NCI-H1930 (cell line): ENCODE measurements at regions not wholly inside any gene's neighbourhood (a gene's known extent, or its start where the extent isn't known, plus 50 kb on each side); places are given as distances from the start of the nearest gene placed in this dataset.

Experiments used
- DNase-seq, 2 experiments: peaks; one replicate each; lab custom pipeline; 2025; lab: John Stamatoyannopoulos, UW

- DNase-seq = no peak
These were observed 65.3 kb upstream of the MDFIC start for GRCh38 chr7:114856625-114857024.

- DNase-seq = no peak
These were observed 64.3 kb upstream of the MDFIC start for GRCh38 chr7:114857605-114858004.

GRCh38 chr7:114859477-114859876, 62.4 kb upstream of the MDFIC start:
- DNase-seq = no peak

GRCh38 chr7:114860206-114860605, 61.7 kb upstream of the MDFIC start:
- no peak for DNase-seq

- DNase-seq = no peak
These were observed 59.5 kb upstream of the MDFIC start for GRCh38 chr7:114862406-114862805.

GRCh38 chr7:114864278-114864677, 57.6 kb upstream of the MDFIC start:
- DNase-seq = no peak

- no peak for DNase-seq
These were observed 56.3 kb upstream of the MDFIC start for GRCh38 chr7:114865564-114865963.
